ENCODE measurements at regions not wholly inside any gene's neighbourhood (a gene's known extent, or its start where the extent isn't known, plus 50 kb on each side); places are given as distances from the start of the nearest gene placed in this dataset.

- H3K9me3 ChIP-seq (ENCODE audit: severe bottlenecking) = no peaks in the 10 kb centered on the region
- H3K4me3 ChIP-seq (ENCODE audit: low read depth, low read length) = no peak overlapping the region
- no peak for TF ChIP-seq CTCF (IDR thresholded peaks at IDR 0.05; ENCODE audit: low read depth, low read length)
- no peaks in the 10 kb centered on the region for H3K36me3 ChIP-seq
- no peaks in the 10 kb centered on the region for H3K27me3 ChIP-seq (ENCODE audit: insufficient read depth, low read depth, severe bottlenecking)
- DNase-seq = no peak
- H3K27ac ChIP-seq = no peak overlapping the region
These were observed 78.9 kb upstream of the RAB4A start for GRCh38 chr1:229192031-229192430.

- no peaks in the 10 kb centered on the region for H3K27me3 ChIP-seq (ENCODE audit: insufficient read depth, low read depth, severe bottlenecking)
- H3K9me3 ChIP-seq (ENCODE audit: severe bottlenecking) = no peaks in the 10 kb centered on the region
- no peak overlapping the region for H3K4me3 ChIP-seq (ENCODE audit: low read depth, low read length)
- H3K27ac ChIP-seq = no peak overlapping the region
- H3K36me3 ChIP-seq = no peaks in the 10 kb centered on the region
- no peak for TF ChIP-seq CTCF (IDR thresholded peaks at IDR 0.05; ENCODE audit: low read depth, low read length)
- no peak for DNase-seq
These were observed 78.1 kb upstream of the RAB4A start for GRCh38 chr1:229192853-229193252.

GRCh38 chr1:229194096-229194495, 76.8 kb upstream of the RAB4A start:
- no peak for TF ChIP-seq CTCF (IDR thresholded peaks at IDR 0.05; ENCODE audit: low read depth, low read length)
- no peaks in the 10 kb centered on the region for H3K9me3 ChIP-seq (ENCODE audit: severe bottlenecking)
- H3K36me3 ChIP-seq = no peaks in the 10 kb centered on the region
- no peaks in the 10 kb centered on the region for H3K27me3 ChIP-seq (ENCODE audit: insufficient read depth, low read depth, severe bottlenecking)
- H3K4me3 ChIP-seq (ENCODE audit: low read depth, low read length) = no peak overlapping the region
- DNase-seq = no peak
- no peak overlapping the region for H3K27ac ChIP-seq

GRCh38 chr1:229195246-229195645, 75.7 kb upstream of the RAB4A start:
- Histone ChIP-seq H3K9me3 (ENCODE audit: severe bottlenecking) (no peaks in the 10 kb centered on the region), H3K27ac (no peak overlapping the region), H3K36me3 (no peaks in the 10 kb centered on the region), H3K4me3 (ENCODE audit: low read depth, low read length) (no peak overlapping the region), H3K27me3 (ENCODE audit: insufficient read depth, low read depth, severe bottlenecking) (no peaks in the 10 kb centered on the region)
- TF ChIP-seq CTCF (IDR thresholded peaks at IDR 0.05; ENCODE audit: low read depth, low read length) = no peak
- DNase-seq = no peak

- no peak for DNase-seq
- no peaks in the 10 kb centered on the region for H3K9me3 ChIP-seq (ENCODE audit: severe bottlenecking)
- H3K27me3 ChIP-seq (ENCODE audit: insufficient read depth, low read depth, severe bottlenecking) = no peaks in the 10 kb centered on the region
- H3K27ac ChIP-seq = no peak overlapping the region
- H3K36me3 ChIP-seq = no peaks in the 10 kb centered on the region
- no peak overlapping the region for H3K4me3 ChIP-seq (ENCODE audit: low read depth, low read length)
- no peak for TF ChIP-seq CTCF (IDR thresholded peaks at IDR 0.05; ENCODE audit: low read depth, low read length)
These were observed 74.3 kb upstream of the RAB4A start for GRCh38 chr1:229196404-229197264.

GRCh38 chr1:229197265-229197585, 73.7 kb upstream of the RAB4A start:
- no peak for DNase-seq
- H3K27me3 ChIP-seq (ENCODE audit: insufficient read depth, low read depth, severe bottlenecking) = no peaks in the 10 kb centered on the region
- no peak for TF ChIP-seq CTCF (IDR thresholded peaks at IDR 0.05; ENCODE audit: low read depth, low read length)
- no peak overlapping the region for H3K4me3 ChIP-seq (ENCODE audit: low read depth, low read length)
- no peaks in the 10 kb centered on the region for H3K36me3 ChIP-seq
- no peak overlapping the region for H3K27ac ChIP-seq
- no peaks in the 10 kb centered on the region for H3K9me3 ChIP-seq (ENCODE audit: severe bottlenecking)
